SK-N-MC (cell line): ENCODE measurements at regions not wholly inside any gene's neighbourhood (a gene's known extent, or its start where the extent isn't known, plus 50 kb on each side); places are given as distances from the start of the nearest gene placed in this dataset.

Experiments used
- EZH2 ChIP-seq: fragments of 200-600 bp; sonication (generic); IDR thresholded peaks from one replicate; pipeline ENCODE4 v1.6.1; 2017; ENCODE audit warnings: antibody characterized with exemption
- FOXP2 ChIP-seq: optimal IDR thresholded peaks from 2 replicates; pipeline ENCODE3; 2011; ENCODE audit warnings: mild to moderate bottlenecking, moderate library complexity; ENCODE audit not compliant: insufficient read depth; ENCODE audit errors: extremely low read length, control extremely low read depth
- POLR2AphosphoS5 ChIP-seq: IDR thresholded peaks from 2 replicates; pipeline ENCODE4 v1.6.1; 2012; ENCODE audit warnings: mild to moderate bottlenecking, low read depth, low read length, borderline replicate concordance

GRCh38 chr18:72985686-72986085 lies 117.9 kb upstream of the NETO1 start:
- TF ChIP-seq EZH2 = no peak
- no peak for TF ChIP-seq POLR2AphosphoS5
- TF ChIP-seq FOXP2 = no peak
